ENCODE measurements at regions not wholly inside any gene's neighbourhood (a gene's known extent, or its start where the extent isn't known, plus 50 kb on each side); places are given as distances from the start of the nearest gene placed in this dataset.
"Not testable (repeated sequence)": the region's sequence is repeated elsewhere in the genome, so short reads cannot be mapped to it uniquely, and the experiment has no call there.

- DNase-seq; H3K4me1 ChIP-seq; H3K36me3 ChIP-seq; H3K27me3 ChIP-seq; intact Hi-C loops (cut with DNase I; ENCODE audit: low total_unique reads); H3K4me3 ChIP-seq; H3K9me3 ChIP-seq; H3K27ac ChIP-seq: not testable (repeated sequence)
- 75 to 100% (median 90%) methylated on average over 1 to 2 of the region's 2 CpGs for WGBS, 5 donors
Measured at GRCh38 chr2:187610450-187610849, 56.2 kb upstream of the TFPI start.

- H3K4me1 ChIP-seq, result no peaks in the 10 kb centered on the region
- no peaks in the 10 kb centered on the region for H3K36me3 ChIP-seq
- no peak for TF ChIP-seq POLR2A (IDR thresholded peaks at IDR 0.05)
- no peak for TF ChIP-seq CTCF (IDR thresholded peaks at IDR 0.05)
- no peak for TF ChIP-seq EP300 (IDR thresholded peaks at IDR 0.05)
- no peak for TF ChIP-seq POLR2AphosphoS5 (IDR thresholded peaks at IDR 0.05)
- H3K27ac ChIP-seq, result no peak overlapping the region
- intact Hi-C loops (cut with DNase I; ENCODE audit: low total_unique reads), result no loop called here
- no peak overlapping the region for H3K4me3 ChIP-seq
- DNase-seq, result no peak
- no peaks in the 10 kb centered on the region for H3K27me3 ChIP-seq
- no peaks in the 10 kb centered on the region for H3K9me3 ChIP-seq
- WGBS, 5 donors, result 86 to 95% (median 91%) methylated on average over 1 of the region's 1 CpG
Measured at GRCh38 chr2:187612857-187613256, 58.6 kb upstream of the TFPI start.

- TF ChIP-seq POLR2AphosphoS5 (IDR thresholded peaks at IDR 0.05) (no peak), CTCF (IDR thresholded peaks at IDR 0.05) (no peak), EP300 (IDR thresholded peaks at IDR 0.05) (no peak), POLR2A (IDR thresholded peaks at IDR 0.05) (no peak)
- H3K4me3 ChIP-seq, result no peak overlapping the region
- H3K4me1 ChIP-seq, result no peaks in the 10 kb centered on the region
- H3K27ac ChIP-seq, result no peak overlapping the region
- WGBS, 5 donors, result 52 to 69% (median 63%) methylated on average over 2 of the region's 2 CpGs
- intact Hi-C loops (cut with DNase I; ENCODE audit: low total_unique reads), result no loop called here
- no peaks in the 10 kb centered on the region for H3K36me3 ChIP-seq
- no peaks in the 10 kb centered on the region for H3K27me3 ChIP-seq
- no peaks in the 10 kb centered on the region for H3K9me3 ChIP-seq
- no peak for DNase-seq
Measured at GRCh38 chr2:187614756-187615155, 60.5 kb upstream of the TFPI start.

GRCh38 chr2:187615364-187615763 is 61.1 kb upstream of the TFPI start:
- H3K27me3 ChIP-seq, result no peaks in the 10 kb centered on the region
- no peak for DNase-seq
- intact Hi-C loops (cut with DNase I; ENCODE audit: low total_unique reads), result no loop called here
- H3K9me3 ChIP-seq, result no peaks in the 10 kb centered on the region
- TF ChIP-seq POLR2AphosphoS5 (IDR thresholded peaks at IDR 0.05) (no peak), CTCF (IDR thresholded peaks at IDR 0.05) (no peak), POLR2A (IDR thresholded peaks at IDR 0.05) (no peak), EP300 (IDR thresholded peaks at IDR 0.05) (no peak)
- H3K36me3 ChIP-seq, result no peaks in the 10 kb centered on the region
- H3K27ac ChIP-seq, result no peak overlapping the region
- H3K4me1 ChIP-seq, result no peaks in the 10 kb centered on the region
- H3K4me3 ChIP-seq, result no peak overlapping the region
- WGBS, 5 donors, result 64 to 78% (median 71%) methylated on average over 4 of the region's 4 CpGs

GRCh38 chr2:187615902-187616301 is 61.7 kb upstream of the TFPI start:
- H3K36me3 ChIP-seq, result no peaks in the 10 kb centered on the region
- H3K27me3 ChIP-seq, result no peaks in the 10 kb centered on the region
- DNase-seq, result no peak
- no peak overlapping the region for H3K4me3 ChIP-seq
- intact Hi-C loops (cut with DNase I; ENCODE audit: low total_unique reads), result no loop called here
- no peaks in the 10 kb centered on the region for H3K9me3 ChIP-seq
- TF ChIP-seq POLR2AphosphoS5 (IDR thresholded peaks at IDR 0.05), result no peak
- TF ChIP-seq POLR2A (IDR thresholded peaks at IDR 0.05), result no peak
- no peak overlapping the region for H3K27ac ChIP-seq
- H3K4me1 ChIP-seq, result no peaks in the 10 kb centered on the region
- WGBS, 5 donors, result 88 to 95% (median 91%) methylated on average over 1 of the region's 1 CpG

Measured in stomach (tissue), 8 donors.